ENCODE measurements at regions not wholly inside any gene's neighbourhood (a gene's known extent, or its start where the extent isn't known, plus 50 kb on each side); places are given as distances from the start of the nearest gene placed in this dataset.

DNA sequence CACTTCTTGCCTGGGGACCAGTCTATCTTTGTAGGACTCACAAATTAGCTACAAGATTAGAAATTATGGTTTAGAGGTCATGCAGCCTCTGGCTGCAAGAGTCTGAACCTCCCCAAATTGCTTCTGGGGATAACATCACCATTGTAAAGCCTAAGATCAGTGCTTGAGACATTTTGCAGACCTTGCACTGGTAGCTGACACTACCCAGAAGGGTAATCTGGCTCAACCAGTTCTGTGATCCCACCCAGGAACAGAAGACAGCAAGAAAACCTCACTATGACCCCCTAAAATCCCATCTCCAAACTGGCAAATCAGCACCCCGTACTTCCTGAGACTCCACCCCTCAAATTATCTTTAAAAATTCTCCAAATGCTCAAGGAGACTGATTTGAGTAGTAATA, 58.2 kb upstream of the CDK13 start:
- Histone ChIP-seq H3K4me2 (ENCODE audit: low read length) (peak overlapping the region; percentile 15; the same call in 1 of the 2 replicates), H3K36me3 (replicated peaks; ENCODE audit: low read depth, low read length) (no peaks in the 10 kb centered on the region), H4K20me1 (ENCODE audit: insufficient read depth, low read length) (no peaks in the 10 kb centered on the region), H3K4me3 (ENCODE audit: low read length) (0 out of 2 replicates have a peak overlapping the region, but pooled peaks have one; percentile 10), H3K9ac (ENCODE audit: low read length) (no peak overlapping the region), H3K27ac (ENCODE audit: low read length) (no peak overlapping the region), H2AFZ (ENCODE audit: low read depth, low read length) (no peak overlapping the region), H3K79me2 (ENCODE audit: low read length) (no peaks in the 10 kb centered on the region), H3K4me1 (ENCODE audit: low read length) (peaks cover 9% of the 10 kb centered on the region), H3K27me3 (ENCODE audit: low read depth, low read length) (no peaks in the 10 kb centered on the region), H3K9me3 (ENCODE audit: insufficient read depth, low read length) (no peaks in the 10 kb centered on the region)
- no peak for TF ChIP-seq EZH2phosphoT487 (IDR thresholded peaks at IDR 0.05; ENCODE audit: low read depth)
- TF ChIP-seq, protein P1, sequence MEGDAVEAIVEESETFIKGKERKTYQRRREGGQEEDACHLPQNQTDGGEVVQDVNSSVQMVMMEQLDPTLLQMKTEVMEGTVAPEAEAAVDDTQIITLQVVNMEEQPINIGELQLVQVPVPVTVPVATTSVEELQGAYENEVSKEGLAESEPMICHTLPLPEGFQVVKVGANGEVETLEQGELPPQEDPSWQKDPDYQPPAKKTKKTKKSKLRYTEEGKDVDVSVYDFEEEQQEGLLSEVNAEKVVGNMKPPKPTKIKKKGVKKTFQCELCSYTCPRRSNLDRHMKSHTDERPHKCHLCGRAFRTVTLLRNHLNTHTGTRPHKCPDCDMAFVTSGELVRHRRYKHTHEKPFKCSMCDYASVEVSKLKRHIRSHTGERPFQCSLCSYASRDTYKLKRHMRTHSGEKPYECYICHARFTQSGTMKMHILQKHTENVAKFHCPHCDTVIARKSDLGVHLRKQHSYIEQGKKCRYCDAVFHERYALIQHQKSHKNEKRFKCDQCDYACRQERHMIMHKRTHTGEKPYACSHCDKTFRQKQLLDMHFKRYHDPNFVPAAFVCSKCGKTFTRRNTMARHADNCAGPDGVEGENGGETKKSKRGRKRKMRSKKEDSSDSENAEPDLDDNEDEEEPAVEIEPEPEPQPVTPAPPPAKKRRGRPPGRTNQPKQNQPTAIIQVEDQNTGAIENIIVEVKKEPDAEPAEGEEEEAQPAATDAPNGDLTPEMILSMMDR (IDR thresholded peaks at IDR 0.05; ENCODE audit: low read depth, low read length): no peak

DNA sequence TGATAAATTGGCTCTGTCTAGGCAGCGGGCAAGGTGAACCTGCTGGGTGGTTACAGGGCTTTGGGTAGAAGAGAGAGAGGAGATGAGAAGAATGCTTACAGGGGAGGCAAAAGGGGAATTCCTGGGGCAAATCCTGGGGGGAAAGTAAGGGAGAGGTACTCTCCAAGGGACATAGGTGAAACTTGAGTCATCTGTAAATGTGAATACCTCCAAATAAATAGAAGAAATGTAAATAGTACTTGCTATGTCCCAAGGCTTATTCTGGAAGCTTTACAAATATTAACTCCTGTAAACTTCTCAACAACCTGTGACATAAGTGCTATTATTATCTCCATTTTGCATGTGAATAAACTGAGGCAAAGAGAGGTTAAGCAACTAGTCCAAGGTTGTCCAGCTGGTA, 57.7 kb upstream of the CDK13 start:
- Histone ChIP-seq H3K79me2 (ENCODE audit: low read length) (no peaks in the 10 kb centered on the region), H2AFZ (ENCODE audit: low read depth, low read length) (no peak overlapping the region), H3K4me1 (ENCODE audit: low read length) (peaks cover 9% of the 10 kb centered on the region), H4K20me1 (ENCODE audit: insufficient read depth, low read length) (no peaks in the 10 kb centered on the region), H3K4me2 (ENCODE audit: low read length) (peak overlapping the region; percentile 15; the same call in 1 of the 2 replicates), H3K9me3 (ENCODE audit: insufficient read depth, low read length) (no peaks in the 10 kb centered on the region), H3K4me3 (ENCODE audit: low read length) (0 out of 2 replicates have a peak overlapping the region, but pooled peaks have one; percentile 10), H3K9ac (ENCODE audit: low read length) (no peak overlapping the region), H3K27ac (ENCODE audit: low read length) (no peak overlapping the region), H3K36me3 (replicated peaks; ENCODE audit: low read depth, low read length) (no peaks in the 10 kb centered on the region), H3K27me3 (ENCODE audit: low read depth, low read length) (no peaks in the 10 kb centered on the region)
- TF ChIP-seq, protein P1 (IDR thresholded peaks at IDR 0.05; ENCODE audit: low read depth, low read length): no peak
- TF ChIP-seq EZH2phosphoT487 (IDR thresholded peaks at IDR 0.05; ENCODE audit: low read depth): no peak

DNA sequence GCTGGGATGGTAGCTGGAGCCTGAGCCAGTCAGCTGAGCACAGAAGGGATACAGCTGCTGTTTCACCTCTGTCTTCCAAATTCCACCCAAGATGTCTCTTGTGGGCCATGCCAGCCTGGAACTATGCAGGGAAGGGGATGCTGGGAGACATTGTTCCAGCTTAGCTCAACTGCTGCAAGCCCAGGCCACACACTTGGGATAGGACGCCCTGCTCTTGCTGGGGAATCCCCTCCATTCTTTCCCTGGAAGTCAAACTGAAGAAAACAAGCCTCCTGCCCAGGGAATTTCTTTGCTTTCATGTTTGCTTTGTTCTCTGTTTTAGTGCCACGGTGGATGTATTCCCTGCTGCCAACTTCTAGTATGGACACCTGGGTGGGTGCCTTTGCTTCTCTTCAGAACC, 55.2 kb upstream of the CDK13 start:
- H3K36me3 ChIP-seq (replicated peaks; ENCODE audit: low read depth, low read length): no peaks in the 10 kb centered on the region
- peaks cover 9% of the 10 kb centered on the region for H3K4me1 ChIP-seq (ENCODE audit: low read length)
- H2AFZ ChIP-seq (ENCODE audit: low read depth, low read length): no peak overlapping the region
- H3K4me2 ChIP-seq (ENCODE audit: low read length): no peak overlapping the region
- no peak overlapping the region for H3K9ac ChIP-seq (ENCODE audit: low read length)
- H3K27me3 ChIP-seq (ENCODE audit: low read depth, low read length): no peaks in the 10 kb centered on the region
- TF ChIP-seq, protein P1 (IDR thresholded peaks at IDR 0.05; ENCODE audit: low read depth, low read length): no peak
- no peak for TF ChIP-seq EZH2phosphoT487 (IDR thresholded peaks at IDR 0.05; ENCODE audit: low read depth)
- no peaks in the 10 kb centered on the region for H3K79me2 ChIP-seq (ENCODE audit: low read length)
- H3K4me3 ChIP-seq (ENCODE audit: low read length): no peak overlapping the region
- no peaks in the 10 kb centered on the region for H4K20me1 ChIP-seq (ENCODE audit: insufficient read depth, low read length)
- H3K27ac ChIP-seq (ENCODE audit: low read length): no peak overlapping the region
- H3K9me3 ChIP-seq (ENCODE audit: insufficient read depth, low read length): no peaks in the 10 kb centered on the region

DNA sequence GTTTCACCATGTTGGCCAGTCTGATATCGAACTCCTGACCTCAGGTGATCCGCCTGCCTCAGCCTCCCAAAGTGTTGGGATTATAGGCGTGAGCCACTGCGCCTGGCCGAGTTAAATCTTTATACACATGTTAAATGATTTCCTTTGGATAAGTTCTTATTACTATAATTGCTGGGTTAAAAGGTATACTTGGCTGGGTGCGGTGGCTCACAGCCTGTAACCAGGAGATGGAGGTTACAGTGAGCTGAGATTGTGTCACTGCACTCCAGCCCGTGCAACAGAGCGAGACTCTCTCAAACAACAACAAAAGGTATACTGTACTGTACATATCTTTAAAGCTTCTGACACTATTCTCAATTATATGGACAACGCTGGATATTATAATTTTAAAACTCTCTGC, 53.2 kb upstream of the CDK13 start:
- Histone ChIP-seq H3K9me3 (ENCODE audit: insufficient read depth, low read length) (no peaks in the 10 kb centered on the region), H3K4me2 (ENCODE audit: low read length) (no peak overlapping the region), H3K9ac (ENCODE audit: low read length) (no peak overlapping the region), H3K4me3 (ENCODE audit: low read length) (no peak overlapping the region), H3K27ac (ENCODE audit: low read length) (no peak overlapping the region), H3K27me3 (ENCODE audit: low read depth, low read length) (no peaks in the 10 kb centered on the region), H3K4me1 (ENCODE audit: low read length) (peaks cover 8% of the 10 kb centered on the region), H2AFZ (ENCODE audit: low read depth, low read length) (no peak overlapping the region), H4K20me1 (ENCODE audit: insufficient read depth, low read length) (no peaks in the 10 kb centered on the region), H3K36me3 (replicated peaks; ENCODE audit: low read depth, low read length) (no peaks in the 10 kb centered on the region), H3K79me2 (ENCODE audit: low read length) (no peaks in the 10 kb centered on the region)
- TF ChIP-seq, protein P1 (IDR thresholded peaks at IDR 0.05; ENCODE audit: low read depth, low read length): no peak
- TF ChIP-seq EZH2phosphoT487 (IDR thresholded peaks at IDR 0.05; ENCODE audit: low read depth): no peak

All from OCI-LY3 (cell line).